A549 (cell line): ENCODE measurements at regions not wholly inside any gene's neighbourhood (a gene's known extent, or its start where the extent isn't known, plus 50 kb on each side); places are given as distances from the start of the nearest gene placed in this dataset.

ENCODE experiments used
- JUNB ChIP-seq: fragments of >200 bp; sonication (Bioruptor Twin); formaldehyde crosslinking; IDR thresholded peaks from 2 replicates; pipeline ENCODE4 v1.6.1; 2016
- MAFK ChIP-seq: fragments of 450-650 bp; IDR thresholded peaks from 2 replicates; pipeline ENCODE4 v1.6.1; 2014; ENCODE audit not compliant: partially characterized antibody
- POLR2A ChIP-seq: IDR thresholded peaks from 2 replicates; pipeline ENCODE4 v1.6.1; 2012; ENCODE audit warnings: mild to moderate bottlenecking, low read length
- RAD21 ChIP-seq, 2 experiments: fragments of >200 bp in 1 of 2; sonication (Bioruptor Twin) in 1 of 2; formaldehyde crosslinking in 1 of 2; IDR thresholded peaks in 1 of 2; conservative IDR thresholded peaks in 1 of 2; 2 replicates in 1 of 2; 3 replicates in 1 of 2; pipeline ENCODE4 v1.6.1; 2012 to 2018; ENCODE audit warnings: inconsistent platforms in 1 of 2
- RCOR1 ChIP-seq: fragments of 150-350 bp; IDR thresholded peaks from 2 replicates; pipeline ENCODE4 v1.6.1; 2014; ENCODE audit warnings: antibody characterized with exemption, low read length, low read depth
- REST ChIP-seq: fragments of 200-600 bp; sonication (generic); IDR thresholded peaks from 2 replicates; pipeline ENCODE4 v1.6.1; 2016; ENCODE audit warnings: antibody characterized with exemption, mild to moderate bottlenecking, moderate library complexity
- RFX5 ChIP-seq: fragments of 450-650 bp; IDR thresholded peaks from 2 replicates; pipeline ENCODE4 v1.7.1; 2014; ENCODE audit warnings: antibody characterized with exemption, mild to moderate bottlenecking, moderate library complexity
- RNF2 ChIP-seq: fragments of 200-600 bp; sonication (generic); IDR thresholded peaks from 2 replicates; pipeline ENCODE4 v1.6.1; 2016; ENCODE audit warnings: low read depth, mild to moderate bottlenecking, antibody characterized with exemption, moderate library complexity, borderline replicate concordance
- USF2 ChIP-seq: fragments of 450-650 bp; IDR thresholded peaks from 2 replicates; pipeline ENCODE4 v1.6.1; 2014; ENCODE audit warnings: antibody characterized with exemption
- TF ChIP-seq, protein P1 (sequence below): fragments of >200 bp; sonication (Bioruptor Twin); formaldehyde crosslinking; IDR thresholded peaks from 3 replicates; pipeline ENCODE4 v1.5.1; 2016

- no peak for TF ChIP-seq MAFK
- TF ChIP-seq POLR2A = no peak
- TF ChIP-seq, protein P1, sequence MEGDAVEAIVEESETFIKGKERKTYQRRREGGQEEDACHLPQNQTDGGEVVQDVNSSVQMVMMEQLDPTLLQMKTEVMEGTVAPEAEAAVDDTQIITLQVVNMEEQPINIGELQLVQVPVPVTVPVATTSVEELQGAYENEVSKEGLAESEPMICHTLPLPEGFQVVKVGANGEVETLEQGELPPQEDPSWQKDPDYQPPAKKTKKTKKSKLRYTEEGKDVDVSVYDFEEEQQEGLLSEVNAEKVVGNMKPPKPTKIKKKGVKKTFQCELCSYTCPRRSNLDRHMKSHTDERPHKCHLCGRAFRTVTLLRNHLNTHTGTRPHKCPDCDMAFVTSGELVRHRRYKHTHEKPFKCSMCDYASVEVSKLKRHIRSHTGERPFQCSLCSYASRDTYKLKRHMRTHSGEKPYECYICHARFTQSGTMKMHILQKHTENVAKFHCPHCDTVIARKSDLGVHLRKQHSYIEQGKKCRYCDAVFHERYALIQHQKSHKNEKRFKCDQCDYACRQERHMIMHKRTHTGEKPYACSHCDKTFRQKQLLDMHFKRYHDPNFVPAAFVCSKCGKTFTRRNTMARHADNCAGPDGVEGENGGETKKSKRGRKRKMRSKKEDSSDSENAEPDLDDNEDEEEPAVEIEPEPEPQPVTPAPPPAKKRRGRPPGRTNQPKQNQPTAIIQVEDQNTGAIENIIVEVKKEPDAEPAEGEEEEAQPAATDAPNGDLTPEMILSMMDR = no peak
- TF ChIP-seq USF2 = no peak
- TF ChIP-seq RFX5 = no peak
- no peak for TF ChIP-seq RNF2
- TF ChIP-seq RCOR1 = no peak
- no peak for TF ChIP-seq JUNB
- TF ChIP-seq RAD21 (conservative IDR thresholded peaks at IDR 0.05 in 1 of 2, IDR thresholded peaks at IDR 0.05 in 1 of 2) = no peak
- no peak for TF ChIP-seq REST
These were observed 283.1 kb upstream of the NR2F2 start for GRCh38 chr15:96047255-96047931.
